ENCODE measurements at regions not wholly inside any gene's neighbourhood (a gene's known extent, or its start where the extent isn't known, plus 50 kb on each side); places are given as distances from the start of the nearest gene placed in this dataset.

DNA sequence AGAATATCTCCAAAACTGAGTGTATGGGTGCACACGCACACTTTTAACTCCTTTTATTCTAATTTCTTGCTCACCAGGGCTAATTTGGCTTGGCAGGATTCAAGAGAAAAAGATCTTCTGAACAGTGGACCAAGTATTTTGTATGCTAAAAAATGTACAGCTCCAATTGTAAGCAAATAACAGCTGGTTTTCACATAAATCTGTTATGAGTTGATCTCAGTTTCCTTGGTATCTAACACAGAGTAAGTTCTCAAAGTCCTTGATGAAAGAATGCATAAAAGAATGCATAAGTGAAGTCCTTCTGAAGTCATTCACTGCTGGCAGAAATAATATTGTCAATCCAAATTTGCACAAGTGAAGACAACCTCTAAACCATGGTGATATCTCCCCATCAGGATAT is 213.0 kb downstream of the OMA1 start:
- Mint-ChIP-seq H3K9me3 (no peaks in the 10 kb centered on the region), H3K4me3 (no peak overlapping the region), H3K4me1 (ENCODE audit: low read depth) (no peaks in the 10 kb centered on the region), H3K27me3 (no peaks in the 10 kb centered on the region), H3K36me3 (ENCODE audit: low read depth) (no peaks in the 10 kb centered on the region), H3K27ac (no peak overlapping the region)
- ChIA-PET CTCF (interaction anchor here (1.1 kb wide), 1 partner anchor 11 kb away, joined by 3 read pairs; no protein-coding TSS in a partner anchor), POLR2A (no interaction called here)
- ATAC-seq (no peak), DNase-seq (no peak)
- intact Hi-C loops (cut with micrococcal nuclease): no loop called here
- TF ChIP-seq CTCF (IDR thresholded peaks at IDR 0.05): no peak

DNA sequence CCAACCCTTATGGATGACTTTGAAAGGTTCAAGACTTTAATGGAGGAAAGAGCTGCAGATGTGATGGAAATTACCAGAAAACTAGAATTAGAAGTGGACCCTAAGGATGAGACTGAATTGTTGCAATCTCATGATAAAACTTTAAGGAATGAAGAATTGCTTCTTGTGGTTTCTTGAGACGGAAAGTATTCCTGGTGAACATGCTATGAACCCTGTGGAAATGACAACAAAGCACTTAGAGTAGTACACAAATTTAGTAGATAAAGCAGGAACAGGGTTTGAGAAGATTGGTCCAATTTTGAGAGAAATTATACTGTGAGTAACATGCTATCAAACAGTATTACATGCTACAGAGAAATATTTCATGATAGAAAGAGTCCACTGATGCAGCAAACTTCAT is 215.4 kb downstream of the OMA1 start:
- H3K36me3 Mint-ChIP-seq (ENCODE audit: low read depth): no peaks in the 10 kb centered on the region
- no peak overlapping the region for H3K4me3 Mint-ChIP-seq
- H3K27ac Mint-ChIP-seq: no peak overlapping the region
- ChIA-PET POLR2A (no interaction called here), CTCF (no interaction called here)
- intact Hi-C loops (cut with micrococcal nuclease): no loop called here
- no peak for DNase-seq
- H3K27me3 Mint-ChIP-seq: no peaks in the 10 kb centered on the region
- ATAC-seq: no peak
- no peak for TF ChIP-seq CTCF (IDR thresholded peaks at IDR 0.05)
- no peaks in the 10 kb centered on the region for H3K4me1 Mint-ChIP-seq (ENCODE audit: low read depth)
- H3K9me3 Mint-ChIP-seq: no peaks in the 10 kb centered on the region

DNA sequence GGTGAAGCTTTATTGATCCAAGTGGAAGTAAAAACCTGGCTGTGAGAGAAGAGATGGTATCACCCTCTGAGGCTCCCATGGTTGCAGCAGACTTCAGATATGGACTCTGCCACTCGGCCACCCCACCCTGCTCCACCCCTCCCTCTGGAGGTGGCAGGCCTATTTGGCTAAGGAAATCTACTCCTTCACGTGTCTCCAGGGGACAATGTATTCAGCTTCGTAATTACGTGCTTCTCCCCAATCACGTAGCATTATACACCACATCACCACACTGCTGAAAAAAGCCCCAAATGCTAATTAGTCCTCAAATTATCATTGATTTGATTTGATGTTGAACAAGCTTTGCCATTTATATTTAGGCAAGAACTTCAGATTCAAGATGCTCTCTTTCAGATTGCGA is 220.7 kb downstream of the OMA1 start:
- H3K36me3 Mint-ChIP-seq (ENCODE audit: low read depth): no peaks in the 10 kb centered on the region
- H3K27ac Mint-ChIP-seq: no peak overlapping the region
- no peaks in the 10 kb centered on the region for H3K27me3 Mint-ChIP-seq
- CTCF ChIA-PET: no interaction called here
- no peak overlapping the region for H3K4me3 Mint-ChIP-seq
- peaks cover 7% of the 10 kb centered on the region for H3K9me3 Mint-ChIP-seq
- POLR2A ChIA-PET: no interaction called here
- peaks cover 8% of the 10 kb centered on the region for H3K4me1 Mint-ChIP-seq (ENCODE audit: low read depth)
- no peak for DNase-seq
- TF ChIP-seq CTCF (IDR thresholded peaks at IDR 0.05): no peak
- intact Hi-C loops (cut with micrococcal nuclease): no loop called here
- no peak for ATAC-seq

DNA sequence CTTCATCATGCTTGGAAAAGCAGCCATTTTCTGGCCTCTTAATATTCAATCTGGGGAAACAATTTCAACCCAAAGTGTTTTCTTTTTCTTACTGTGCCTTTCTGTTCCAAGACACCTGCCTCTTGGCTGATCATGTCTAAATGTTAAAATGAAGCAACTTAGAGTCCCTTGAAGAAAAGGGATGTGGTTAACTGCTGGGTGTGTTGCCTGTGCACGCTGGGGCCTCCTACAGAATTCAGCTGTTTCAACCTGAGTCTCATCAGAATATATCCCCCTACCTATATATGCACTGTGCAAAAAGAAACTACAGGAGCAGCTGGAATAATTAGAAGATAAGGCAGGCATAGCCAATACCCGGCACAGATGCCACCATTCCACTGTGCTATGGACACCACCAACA is 222.0 kb downstream of the OMA1 start:
- Mint-ChIP-seq H3K4me3 (no peak overlapping the region), H3K27ac (peak overlapping the region; percentile 43), H3K9me3 (peaks cover 7% of the 10 kb centered on the region), H3K27me3 (no peaks in the 10 kb centered on the region), H3K4me1 (ENCODE audit: low read depth) (peaks cover 8% of the 10 kb centered on the region), H3K36me3 (ENCODE audit: low read depth) (no peaks in the 10 kb centered on the region)
- POLR2A ChIA-PET: no interaction called here
- no peak for TF ChIP-seq CTCF (IDR thresholded peaks at IDR 0.05)
- CTCF ChIA-PET: no interaction called here
- ATAC-seq (peak; percentile 56), DNase-seq (peak; percentile 5)
- intact Hi-C loops (cut with micrococcal nuclease): no loop called here

GRCh38 chr1:58318157-58319005 is 228.1 kb downstream of the OMA1 start:
- ATAC-seq: no peak
- Mint-ChIP-seq H3K4me1 (ENCODE audit: low read depth) (no peaks in the 10 kb centered on the region), H3K27ac (no peak overlapping the region), H3K4me3 (no peak overlapping the region), H3K36me3 (ENCODE audit: low read depth) (no peaks in the 10 kb centered on the region), H3K27me3 (no peaks in the 10 kb centered on the region), H3K9me3 (peaks cover 6% of the 10 kb centered on the region)
- intact Hi-C loops (cut with micrococcal nuclease): no loop called here
- DNase-seq: no peak
- TF ChIP-seq CTCF (IDR thresholded peaks at IDR 0.05): no peak
- CTCF ChIA-PET: no interaction called here
- POLR2A ChIA-PET: interaction anchor here (0.6 kb wide), 1 partner anchor 1483 kb away, joined by 3 read pairs; no protein-coding TSS in a partner anchor
